GM23248 (cell line): ENCODE measurements at regions not wholly inside any gene's neighbourhood (a gene's known extent, or its start where the extent isn't known, plus 50 kb on each side); places are given as distances from the start of the nearest gene placed in this dataset.

Experiments
- DNase-seq: peaks from one replicate; pipeline ENCODE4 v3.0.0-alpha.2; 2015
- H2AFZ ChIP-seq: fragments of 200-600 bp; sonication (generic); 2 replicates; pipeline ENCODE4 v1.6.1; 2016; ENCODE audit warnings: antibody characterized with exemption
- H3F3A ChIP-seq: fragments of 200-600 bp; sonication (generic); 2 replicates; pipeline ENCODE4 v1.6.1; 2016; ENCODE audit warnings: mild to moderate bottlenecking, antibody characterized with exemption, mixed run types; ENCODE audit not compliant: insufficient read depth
- H3K27ac ChIP-seq: fragments of 200-600 bp; sonication (generic); 2 replicates; pipeline ENCODE4 v1.5.1; 2016; ENCODE audit warnings: mild to moderate bottlenecking
- H3K27me3 ChIP-seq: fragments of 200-600 bp; sonication (generic); replicated peaks from 2 replicates; pipeline ENCODE4 v1.6.1; 2016; ENCODE audit warnings: mild to moderate bottlenecking; ENCODE audit not compliant: insufficient read depth
- H3K36me3 ChIP-seq: fragments of 200-600 bp; sonication (generic); 2 replicates; pipeline ENCODE4 v1.6.1; 2016; ENCODE audit warnings: low read depth, mild to moderate bottlenecking
- H3K4me1 ChIP-seq: fragments of 200-600 bp; sonication (generic); 2 replicates; pipeline ENCODE4 v1.6.1; 2016; ENCODE audit warnings: mild to moderate bottlenecking; ENCODE audit not compliant: insufficient read depth
- H3K4me2 ChIP-seq: fragments of 200-600 bp; sonication (generic); one replicate; pipeline ENCODE4 v1.6.1; 2016; ENCODE audit warnings: mild to moderate bottlenecking; ENCODE audit not compliant: unreplicated experiment
- H3K4me3 ChIP-seq: fragments of 200-600 bp; sonication (generic); 2 replicates; pipeline ENCODE4 v1.5.1; 2016; ENCODE audit warnings: mild to moderate bottlenecking
- H3K79me2 ChIP-seq: fragments of 200-600 bp; sonication (generic); 2 replicates; pipeline ENCODE4 v1.6.1; 2016; ENCODE audit warnings: mild to moderate bottlenecking; ENCODE audit not compliant: insufficient read depth
- H3K9ac ChIP-seq: fragments of 200-600 bp; sonication (generic); 2 replicates; pipeline ENCODE4 v1.6.1; 2016; ENCODE audit warnings: mild to moderate bottlenecking
- H3K9me2 ChIP-seq: fragments of 200-600 bp; sonication (generic); 2 replicates; pipeline ENCODE4 v1.6.1; 2016; ENCODE audit warnings: mixed run types, mild to moderate bottlenecking, moderate library complexity; ENCODE audit not compliant: insufficient read depth
- H3K9me3 ChIP-seq: fragments of 200-600 bp; sonication (generic); one replicate; pipeline ENCODE4 v1.6.1; 2017; ENCODE audit warnings: low read depth
- H4K20me1 ChIP-seq: fragments of 200-600 bp; sonication (generic); 2 replicates; pipeline ENCODE4 v1.6.0; 2016; ENCODE audit not compliant: insufficient read depth
- EZH2 ChIP-seq: fragments of 200-600 bp; sonication (generic); IDR thresholded peaks from 2 replicates; pipeline ENCODE4 v1.6.1; 2018; ENCODE audit warnings: antibody characterized with exemption, mild to moderate bottlenecking; ENCODE audit not compliant: insufficient read depth, poor library complexity, severe bottlenecking
- EZH2phosphoT487 ChIP-seq: fragments of 200-600 bp; sonication (generic); IDR thresholded peaks from 2 replicates; pipeline ENCODE4 v1.6.1; 2018; ENCODE audit warnings: antibody characterized with exemption, moderate library complexity, mild to moderate bottlenecking, low read depth; ENCODE audit not compliant: insufficient read depth
- WGBS, 2 experiments: methylation state at CpG; one replicate each; pipeline ENCODE4 v1.1.6; 2015 to 2017; ENCODE audit warnings: low lambda C conversion rate in 2 of 2, low coverage in 1 of 2; ENCODE audit errors: missing lambda C conversion rate in 2 of 2; 5-methylcytosine and 5-hydroxymethylcytosine counted together
- in situ Hi-C: fragments of 300-500 bp; cut with MboI; formaldehyde crosslinking; loops from 2 replicates; pipeline ENCODE4 v1.15.0; 2020

- Histone ChIP-seq H3K4me2 (peak overlapping the region; percentile 64), H3F3A (no peaks in the 10 kb centered on the region), H2AFZ (peak overlapping the region; percentile 84; the same call in 1 of the 2 replicates), H3K9ac (no peak overlapping the region), H3K9me2 (no peaks in the 10 kb centered on the region), H3K4me1 (peaks cover 10% of the 10 kb centered on the region; the same call in 1 of the 2 replicates), H3K36me3 (no peaks in the 10 kb centered on the region), H4K20me1 (no peaks in the 10 kb centered on the region), H3K4me3 (no peak overlapping the region), H3K27me3 (no peaks in the 10 kb centered on the region; the same call in 1 of the 2 replicates), H3K79me2 (no peaks in the 10 kb centered on the region), H3K27ac (no peak overlapping the region), H3K9me3 (no peaks in the 10 kb centered on the region)
- WGBS, 2 experiments = 23 to 24% methylated on average over 7 of the region's 7 CpGs
- TF ChIP-seq EZH2 = no peak
- in situ Hi-C loops = no loop called here
- peak; percentile 41 for DNase-seq
Measured at GRCh38 chr20:22404419-22405170, 179.8 kb downstream of the FOXA2 start.

DNA sequence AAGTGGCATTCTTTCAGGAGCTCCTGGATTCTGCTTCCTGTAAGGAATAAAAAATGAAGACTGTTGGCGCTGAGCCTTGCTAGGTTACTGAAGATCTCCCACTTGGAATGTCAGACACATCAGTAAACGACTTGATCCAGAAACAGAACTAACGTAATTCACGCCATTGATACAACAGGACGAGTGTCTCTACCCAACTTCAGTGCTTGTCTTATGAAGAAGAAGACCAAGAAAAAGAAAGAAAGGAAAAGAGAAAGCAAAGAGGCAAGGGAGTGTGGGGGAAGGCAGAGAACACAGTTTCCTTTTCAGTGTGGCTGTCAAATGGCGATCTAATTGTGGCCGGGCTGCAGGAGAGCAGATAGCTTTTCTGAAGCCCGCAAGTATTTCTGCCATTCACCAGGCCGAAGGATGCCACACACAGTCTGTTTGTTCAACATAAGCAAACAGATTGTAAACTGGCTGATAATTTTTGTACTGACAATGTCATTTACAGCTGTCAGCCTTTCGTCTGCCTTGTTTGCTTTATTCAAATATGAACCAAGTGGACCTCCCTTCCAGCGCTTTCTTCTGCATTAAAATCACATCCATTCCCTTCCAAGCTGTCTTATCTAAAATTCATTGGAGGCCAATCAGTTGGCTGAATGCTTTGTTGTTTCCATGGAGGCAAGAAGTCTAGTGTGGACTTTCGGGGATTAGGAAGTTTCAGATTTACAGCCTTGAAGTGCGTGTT is 180.6 kb downstream of the FOXA2 start:
- Histone ChIP-seq H3K4me1 (peaks cover 10% of the 10 kb centered on the region; the same call in 1 of the 2 replicates), H3K9me2 (no peaks in the 10 kb centered on the region), H3K27me3 (no peaks in the 10 kb centered on the region; the same call in 1 of the 2 replicates), H3K4me2 (peak overlapping the region; percentile 64), H3F3A (no peaks in the 10 kb centered on the region), H3K4me3 (peak overlapping the region; percentile 41), H3K27ac (no peak overlapping the region), H3K9ac (no peak overlapping the region), H3K79me2 (no peaks in the 10 kb centered on the region), H2AFZ (peak overlapping the region; percentile 84), H3K36me3 (no peaks in the 10 kb centered on the region), H4K20me1 (no peaks in the 10 kb centered on the region), H3K9me3 (no peaks in the 10 kb centered on the region)
- in situ Hi-C loops = no loop called here
- TF ChIP-seq EZH2 (no peak), EZH2phosphoT487 (no peak)
- DNase-seq = peak; percentile 15
- WGBS, 2 experiments = 8 to 9% methylated on average over 13 of the region's 13 CpGs

DNA sequence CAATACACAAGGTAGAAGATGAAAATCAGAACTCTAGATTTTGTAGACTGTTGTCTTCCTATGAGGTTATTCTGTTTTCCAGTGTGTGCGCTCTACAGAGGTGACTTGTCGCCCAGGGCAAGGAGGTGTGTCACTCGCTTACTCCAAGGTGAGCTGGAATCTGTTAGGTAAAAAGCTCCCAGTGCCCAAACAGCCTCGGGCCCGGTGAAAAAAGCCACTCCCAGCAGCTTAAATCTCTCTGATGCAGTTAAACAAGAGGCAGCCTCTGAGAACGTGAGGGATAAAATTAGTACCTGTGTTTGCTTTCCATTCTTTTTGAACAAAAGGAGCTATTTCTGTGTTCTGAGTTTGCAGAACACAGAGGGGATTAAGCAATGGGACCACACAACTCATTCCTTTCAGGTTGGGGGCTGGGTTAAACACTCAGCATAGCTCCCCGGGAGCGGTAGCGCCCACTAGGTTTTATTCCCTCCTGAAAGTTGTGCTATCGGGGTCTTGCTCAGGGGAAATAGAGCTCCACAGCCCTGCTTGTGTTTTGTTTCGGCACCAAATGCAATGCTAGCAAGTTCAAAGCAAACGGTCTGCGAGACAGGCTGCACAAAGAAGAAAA is 181.2 kb downstream of the FOXA2 start:
- in situ Hi-C loops = no loop called here
- H3K4me3 ChIP-seq = peak overlapping the region; percentile 41
- H3K4me2 ChIP-seq = peak overlapping the region; percentile 64
- 17 to 19% methylated on average over 13 of the region's 13 CpGs for WGBS, 2 experiments
- H3K4me1 ChIP-seq = peaks cover 10% of the 10 kb centered on the region; the same call in 1 of the 2 replicates
- H3K27ac ChIP-seq = no peak overlapping the region
- H4K20me1 ChIP-seq = no peaks in the 10 kb centered on the region
- no peaks in the 10 kb centered on the region for H3K36me3 ChIP-seq
- no peaks in the 10 kb centered on the region for H3K9me3 ChIP-seq
- peak; percentile 9 for DNase-seq
- no peaks in the 10 kb centered on the region for H3F3A ChIP-seq
- no peaks in the 10 kb centered on the region for H3K79me2 ChIP-seq
- TF ChIP-seq EZH2 = no peak
- no peak for TF ChIP-seq EZH2phosphoT487
- H2AFZ ChIP-seq = peak overlapping the region; percentile 84
- H3K27me3 ChIP-seq = peaks cover 4% of the 10 kb centered on the region; the same call in 1 of the 2 replicates
- no peaks in the 10 kb centered on the region for H3K9me2 ChIP-seq
- no peak overlapping the region for H3K9ac ChIP-seq

- WGBS, 2 experiments = 68 to 73% methylated on average over 7 of the region's 7 CpGs
Measured at GRCh38 chr20:22402550-22402949, 181.8 kb downstream of the FOXA2 start.

More at GRCh38 chr20:22402550-22402949, 181.8 kb downstream of the FOXA2 start:
- no peak overlapping the region for H3K9ac ChIP-seq
- no peak for DNase-seq
- H3K9me3 ChIP-seq = no peaks in the 10 kb centered on the region
- H3K27me3 ChIP-seq = peaks cover 4% of the 10 kb centered on the region; the same call in 1 of the 2 replicates
- H4K20me1 ChIP-seq = no peaks in the 10 kb centered on the region
- H3K79me2 ChIP-seq = no peaks in the 10 kb centered on the region
- H3K9me2 ChIP-seq = no peaks in the 10 kb centered on the region
- TF ChIP-seq EZH2 = no peak
- no peak for TF ChIP-seq EZH2phosphoT487
- peaks cover 10% of the 10 kb centered on the region; the same call in 1 of the 2 replicates for H3K4me1 ChIP-seq
- no peak overlapping the region for H3K4me2 ChIP-seq
- H3K27ac ChIP-seq = no peak overlapping the region
- no peak overlapping the region for H3K4me3 ChIP-seq
- H3K36me3 ChIP-seq = no peaks in the 10 kb centered on the region
- no peaks in the 10 kb centered on the region for H3F3A ChIP-seq
- in situ Hi-C loops = no loop called here
- H2AFZ ChIP-seq = no peak overlapping the region
